ENCODE measurements at regions not wholly inside any gene's neighbourhood (a gene's known extent, or its start where the extent isn't known, plus 50 kb on each side); places are given as distances from the start of the nearest gene placed in this dataset.

DNA sequence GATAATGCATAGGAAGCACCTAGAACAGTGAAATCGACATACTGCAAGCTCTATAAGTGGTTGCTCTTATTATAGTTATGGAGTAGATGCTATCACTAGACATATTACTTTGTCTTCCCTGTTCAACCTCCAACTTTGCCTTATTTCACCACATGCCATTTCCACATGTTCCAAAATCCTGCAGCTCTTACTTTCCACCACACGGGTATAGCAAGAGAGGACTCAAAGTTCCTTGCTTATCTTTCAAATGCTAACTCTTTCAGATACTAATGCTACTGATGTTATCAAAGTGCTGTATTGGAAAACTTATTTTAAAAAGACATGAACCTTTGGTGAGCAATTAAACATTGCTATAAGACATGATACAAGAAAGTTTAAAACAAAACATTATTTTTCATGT is 1130.1 kb downstream of the HACE1 start:
- no peak overlapping the region for H3K4me3 ChIP-seq (ENCODE audit: low read length in 3 of 3)
- H3K9ac ChIP-seq (ENCODE audit: low read length in 3 of 3) = no peak overlapping the region
- H3K9me3 ChIP-seq (ENCODE audit: control insufficient read depth in 2 of 3, insufficient read depth in 1 of 3, low read length in 3 of 3) = no peaks in the 10 kb centered on the region
- H3K36me3 ChIP-seq (ENCODE audit: control insufficient read depth in 2 of 3, insufficient read depth in 3 of 3, low read length in 3 of 3) = no peaks in the 10 kb centered on the region
- no peak overlapping the region for H3K27ac ChIP-seq (ENCODE audit: low read depth in 2 of 2, low read length in 2 of 2)
- TF ChIP-seq, protein P1, sequence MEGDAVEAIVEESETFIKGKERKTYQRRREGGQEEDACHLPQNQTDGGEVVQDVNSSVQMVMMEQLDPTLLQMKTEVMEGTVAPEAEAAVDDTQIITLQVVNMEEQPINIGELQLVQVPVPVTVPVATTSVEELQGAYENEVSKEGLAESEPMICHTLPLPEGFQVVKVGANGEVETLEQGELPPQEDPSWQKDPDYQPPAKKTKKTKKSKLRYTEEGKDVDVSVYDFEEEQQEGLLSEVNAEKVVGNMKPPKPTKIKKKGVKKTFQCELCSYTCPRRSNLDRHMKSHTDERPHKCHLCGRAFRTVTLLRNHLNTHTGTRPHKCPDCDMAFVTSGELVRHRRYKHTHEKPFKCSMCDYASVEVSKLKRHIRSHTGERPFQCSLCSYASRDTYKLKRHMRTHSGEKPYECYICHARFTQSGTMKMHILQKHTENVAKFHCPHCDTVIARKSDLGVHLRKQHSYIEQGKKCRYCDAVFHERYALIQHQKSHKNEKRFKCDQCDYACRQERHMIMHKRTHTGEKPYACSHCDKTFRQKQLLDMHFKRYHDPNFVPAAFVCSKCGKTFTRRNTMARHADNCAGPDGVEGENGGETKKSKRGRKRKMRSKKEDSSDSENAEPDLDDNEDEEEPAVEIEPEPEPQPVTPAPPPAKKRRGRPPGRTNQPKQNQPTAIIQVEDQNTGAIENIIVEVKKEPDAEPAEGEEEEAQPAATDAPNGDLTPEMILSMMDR (IDR thresholded peaks at IDR 0.05; ENCODE audit: borderline replicate concordance, extremely low read depth, insufficient read depth) = no peak
- DNase-seq = no peak
- no peaks in the 10 kb centered on the region for H3K4me1 ChIP-seq (ENCODE audit: control insufficient read depth in 2 of 3, insufficient read depth in 2 of 3, low read depth in 1 of 3, low read length in 3 of 3)
- intact Hi-C loops (cut with DNase I) = no loop called here
- no peak for FAIRE-seq
- no peaks in the 10 kb centered on the region for H3K27me3 ChIP-seq (ENCODE audit: control insufficient read depth, insufficient read depth, low read length)

DNA sequence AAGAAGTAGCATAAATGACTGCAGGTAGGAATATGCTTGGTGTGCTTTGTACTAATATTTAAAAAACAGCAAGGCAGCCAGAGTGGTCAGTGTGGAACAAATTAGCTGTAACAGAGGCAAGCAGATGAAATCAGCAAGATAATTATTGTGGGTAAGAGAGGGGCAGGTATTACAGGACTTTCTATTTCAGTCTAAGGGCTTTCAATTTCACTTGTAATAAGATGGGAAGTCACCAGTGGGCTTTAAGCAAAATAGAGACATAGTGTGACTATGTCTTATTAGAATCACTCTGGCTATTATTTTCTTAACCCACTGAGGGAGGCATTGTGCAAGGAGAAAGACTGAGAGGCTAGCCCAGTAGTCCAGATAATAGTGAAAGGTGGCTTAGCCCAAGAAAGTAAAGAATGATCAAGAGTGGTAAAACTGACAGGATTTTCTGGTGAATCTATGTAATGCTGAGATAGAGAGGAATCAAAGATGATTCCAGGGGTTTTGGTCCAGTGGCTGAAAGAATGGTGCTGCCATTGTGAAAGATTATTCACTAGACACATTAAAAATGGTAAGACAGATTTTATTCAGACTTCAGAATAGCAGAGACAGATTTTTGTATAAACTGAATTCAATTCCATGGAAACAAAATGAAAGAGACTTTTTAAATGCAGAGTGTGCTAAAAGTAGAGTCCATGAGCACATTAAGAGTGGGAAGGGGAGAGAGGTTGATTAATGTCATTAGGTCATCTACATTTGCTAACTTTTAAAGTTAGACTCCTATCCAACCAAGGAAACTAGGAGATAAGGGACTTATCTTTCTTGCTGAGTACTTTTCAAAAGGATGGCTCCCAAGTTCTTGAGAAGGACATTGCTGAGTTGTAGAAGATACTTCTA is 1136.0 kb downstream of the HACE1 start:
- FAIRE-seq = no peak

DNA sequence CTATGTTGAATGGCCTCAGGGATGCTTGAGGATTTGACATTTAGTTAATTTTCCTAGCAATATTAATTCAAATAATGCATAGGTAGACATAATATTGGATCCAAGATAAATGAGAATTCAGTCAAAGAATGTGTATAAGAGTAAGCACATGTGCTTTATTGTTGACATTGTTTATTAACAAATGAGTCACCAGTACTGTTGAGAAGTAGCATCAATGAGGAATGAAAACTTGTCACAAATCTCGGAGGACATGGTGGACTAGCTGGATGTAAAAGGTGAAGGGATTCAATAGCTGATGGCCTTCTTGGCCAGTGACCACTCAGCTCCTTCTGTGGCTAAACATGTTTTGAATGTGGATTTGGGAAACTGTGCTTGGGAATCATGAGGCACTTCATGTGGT is 1137.0 kb downstream of the HACE1 start:
- Histone ChIP-seq H3K4me1 (ENCODE audit: control insufficient read depth in 2 of 3, insufficient read depth in 2 of 3, low read depth in 1 of 3, low read length in 3 of 3) (no peaks in the 10 kb centered on the region), H3K4me3 (ENCODE audit: low read length in 3 of 3) (no peak overlapping the region), H3K27me3 (ENCODE audit: control insufficient read depth, insufficient read depth, low read length) (no peaks in the 10 kb centered on the region), H3K9ac (ENCODE audit: low read length in 3 of 3) (no peak overlapping the region), H3K36me3 (ENCODE audit: control insufficient read depth in 2 of 3, insufficient read depth in 3 of 3, low read length in 3 of 3) (no peaks in the 10 kb centered on the region), H3K9me3 (ENCODE audit: control insufficient read depth in 2 of 3, insufficient read depth in 1 of 3, low read length in 3 of 3) (no peaks in the 10 kb centered on the region), H3K27ac (ENCODE audit: low read depth in 2 of 2, low read length in 2 of 2) (no peak overlapping the region)
- no peak for FAIRE-seq
- DNase-seq = no peak
- intact Hi-C loops (cut with DNase I) = no loop called here
- TF ChIP-seq, protein P1 (IDR thresholded peaks at IDR 0.05; ENCODE audit: borderline replicate concordance, extremely low read depth, insufficient read depth) = no peak

More for the DNA sequence above, 1136.0 kb downstream of the HACE1 start:
- Histone ChIP-seq H3K4me1 (ENCODE audit: control insufficient read depth in 2 of 3, insufficient read depth in 2 of 3, low read depth in 1 of 3, low read length in 3 of 3) (no peaks in the 10 kb centered on the region), H3K9ac (ENCODE audit: low read length in 3 of 3) (no peak overlapping the region), H3K4me3 (ENCODE audit: low read length in 3 of 3) (no peak overlapping the region), H3K27me3 (ENCODE audit: control insufficient read depth, insufficient read depth, low read length) (no peaks in the 10 kb centered on the region), H3K36me3 (ENCODE audit: control insufficient read depth in 2 of 3, insufficient read depth in 3 of 3, low read length in 3 of 3) (no peaks in the 10 kb centered on the region), H3K9me3 (ENCODE audit: control insufficient read depth in 2 of 3, insufficient read depth in 1 of 3, low read length in 3 of 3) (no peaks in the 10 kb centered on the region), H3K27ac (ENCODE audit: low read depth in 2 of 2, low read length in 2 of 2) (no peak overlapping the region)
- DNase-seq = no peak
- intact Hi-C loops (cut with DNase I) = no loop called here
- TF ChIP-seq, protein P1 (IDR thresholded peaks at IDR 0.05; ENCODE audit: borderline replicate concordance, extremely low read depth, insufficient read depth) = no peak
